ENCODE measurements at regions not wholly inside any gene's neighbourhood (a gene's known extent, or its start where the extent isn't known, plus 50 kb on each side); places are given as distances from the start of the nearest gene placed in this dataset.
A peak's percentile ranks its signal among the peaks of the same experiment; 100 is the strongest.
"Not testable (repeated sequence)": the region's sequence is repeated elsewhere in the genome, so short reads cannot be mapped to it uniquely, and the experiment has no call there.

DNA sequence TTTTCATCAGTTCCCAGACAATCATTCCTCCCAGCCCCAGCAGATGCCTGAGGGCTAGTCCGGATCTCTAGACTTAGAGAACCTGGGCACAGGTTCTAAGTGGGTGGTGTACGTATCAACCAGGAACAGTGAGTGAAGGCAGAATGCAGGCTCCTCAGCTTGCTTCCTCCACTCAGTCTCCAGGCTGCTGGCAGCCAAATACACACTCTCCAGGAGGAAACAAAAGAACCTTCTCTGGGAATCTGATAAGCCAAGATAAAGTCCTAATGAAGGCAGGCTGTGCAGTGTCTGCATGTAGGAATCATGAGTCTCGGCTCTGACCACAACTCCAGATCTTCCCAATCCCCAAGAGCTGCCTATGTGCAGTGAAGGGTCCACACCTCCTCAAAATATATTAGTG lies 245.7 kb downstream of the SP3 start:
- DNase-seq (ENCODE audit: low read depth, low spot score): peak; percentile 38

DNA sequence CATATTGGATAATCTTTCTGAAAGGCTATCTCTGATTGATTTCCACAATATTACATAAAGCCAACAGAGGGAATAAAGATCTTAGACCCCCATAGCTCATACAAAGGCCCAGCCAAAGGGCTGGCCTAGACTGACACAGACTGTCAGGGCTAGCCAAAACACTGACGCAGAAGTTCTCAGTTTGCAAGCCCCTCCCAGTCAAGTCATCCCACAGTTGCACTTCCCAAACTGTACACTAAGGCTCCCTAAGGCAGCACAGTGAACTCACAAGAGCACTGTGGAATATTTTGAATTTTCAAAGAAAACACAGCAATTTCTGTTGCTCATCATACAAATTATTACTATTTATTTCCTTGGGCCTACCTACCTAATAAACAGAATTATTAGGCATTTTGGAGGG lies 244.9 kb downstream of the SP3 start:
- DNase-seq (ENCODE audit: low read depth, low spot score): peak; percentile 8

DNA sequence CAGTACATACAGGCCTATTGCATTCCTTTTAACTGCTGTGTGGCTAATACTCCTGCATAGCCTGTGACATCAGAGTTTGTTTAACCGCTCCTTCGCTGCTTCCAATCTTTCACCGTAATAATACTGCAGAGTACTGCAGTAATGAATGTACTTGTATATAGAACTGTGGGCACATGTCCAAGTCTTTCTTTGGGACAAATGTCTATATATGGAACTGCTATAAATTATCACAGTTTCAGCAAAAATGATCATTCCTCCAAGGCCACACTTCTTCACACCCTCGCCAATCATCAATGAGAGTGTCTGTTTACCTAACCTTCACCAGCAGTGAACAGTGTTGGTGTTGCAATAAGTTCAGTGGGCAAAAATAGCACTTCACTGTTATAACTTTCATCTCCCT lies 230.4 kb downstream of the SP3 start:
- DNase-seq (ENCODE audit: low read depth, low spot score): no peak

DNA sequence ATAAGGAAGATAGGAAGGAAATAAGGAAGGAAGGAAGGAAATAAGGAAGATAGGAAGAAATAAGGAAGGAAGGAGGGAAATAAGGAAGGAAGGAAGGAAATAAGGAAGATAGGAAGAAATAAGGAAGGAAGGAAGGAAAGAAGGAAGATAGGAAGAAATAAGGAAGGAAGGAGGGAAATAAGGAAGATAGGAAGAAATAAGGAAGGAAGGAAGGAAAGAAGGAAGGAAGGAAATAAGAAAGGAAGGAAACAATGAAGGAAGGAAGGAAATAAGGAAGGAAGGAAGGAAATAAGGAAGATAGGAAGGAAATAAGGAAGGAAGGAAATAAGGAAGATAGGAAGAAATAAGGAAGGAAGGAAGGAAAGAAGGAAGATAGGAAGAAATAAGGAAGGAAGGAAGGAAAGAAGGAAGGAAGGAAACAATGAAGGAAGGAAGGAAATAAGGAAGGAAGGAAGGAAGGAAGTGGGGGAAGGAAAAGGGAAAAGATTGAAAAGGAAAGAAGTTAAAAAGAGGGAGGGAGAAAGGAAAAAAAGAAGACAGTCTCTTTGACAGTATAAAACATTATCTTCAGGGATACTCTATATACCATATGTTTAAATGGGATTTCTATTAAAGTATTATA lies 227.1 kb downstream of the SP3 start:
- not testable (repeated sequence) for DNase-seq (ENCODE audit: low read depth, low spot score)

DNA sequence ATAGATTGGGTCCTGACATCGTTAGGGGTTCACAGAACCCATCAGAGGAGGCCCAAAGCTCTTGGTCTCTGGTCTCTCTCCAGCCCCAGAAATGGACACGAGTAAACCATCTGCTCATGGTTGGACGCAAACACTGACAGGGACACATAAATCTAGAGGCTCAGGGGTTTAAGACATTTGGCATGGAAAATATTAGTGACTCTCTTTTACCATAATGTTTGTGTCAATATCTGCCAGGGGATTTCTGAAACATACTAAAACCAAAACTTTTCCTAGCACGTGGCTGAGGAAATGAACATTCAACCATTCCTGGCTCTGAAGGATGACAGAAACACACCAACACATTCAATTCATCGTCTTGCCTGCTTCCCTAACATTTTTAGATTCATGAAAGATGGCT lies 226.2 kb downstream of the SP3 start:
- DNase-seq (ENCODE audit: low read depth, low spot score): no peak

DNA sequence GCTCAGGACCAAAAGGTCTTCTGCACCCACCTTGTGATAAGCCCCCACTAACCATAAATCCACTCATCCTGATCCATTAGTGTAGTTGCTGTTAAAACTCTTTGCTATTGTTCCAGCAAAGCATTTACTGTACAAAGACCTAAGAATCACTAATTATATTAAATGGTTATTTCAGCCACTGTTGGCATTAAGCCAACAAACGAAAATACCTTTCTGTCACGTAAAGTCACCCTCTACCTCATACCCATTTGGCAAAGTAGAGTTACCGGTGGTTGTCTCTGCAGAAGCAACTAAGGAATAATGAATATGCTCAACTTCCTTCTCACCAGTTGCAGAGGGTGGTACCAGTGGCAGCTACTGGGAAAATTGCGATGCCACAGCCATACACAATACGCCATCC lies 224.5 kb downstream of the SP3 start:
- no peak for DNase-seq (ENCODE audit: low read depth, low spot score)

DNA sequence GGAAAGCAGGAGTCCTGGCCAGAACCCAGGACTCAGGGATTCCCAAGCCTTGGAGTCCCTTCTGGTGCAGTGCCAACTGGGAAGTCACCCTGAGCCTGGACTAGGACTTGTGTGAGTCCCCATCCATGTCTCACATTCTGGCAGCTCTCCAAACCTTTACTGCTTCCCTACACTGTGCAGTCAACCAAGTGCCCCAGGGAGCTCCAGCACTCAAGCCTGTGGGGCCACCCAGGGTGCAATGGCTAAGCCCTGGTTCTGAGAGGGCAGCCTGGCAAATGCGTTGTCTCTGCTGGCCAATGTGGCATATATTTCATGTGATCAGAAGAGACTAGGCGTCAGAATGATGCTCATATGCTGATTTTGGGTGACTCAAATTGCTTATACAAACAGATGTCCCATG lies 223.4 kb downstream of the SP3 start:
- no peak for DNase-seq (ENCODE audit: low read depth, low spot score)

DNA sequence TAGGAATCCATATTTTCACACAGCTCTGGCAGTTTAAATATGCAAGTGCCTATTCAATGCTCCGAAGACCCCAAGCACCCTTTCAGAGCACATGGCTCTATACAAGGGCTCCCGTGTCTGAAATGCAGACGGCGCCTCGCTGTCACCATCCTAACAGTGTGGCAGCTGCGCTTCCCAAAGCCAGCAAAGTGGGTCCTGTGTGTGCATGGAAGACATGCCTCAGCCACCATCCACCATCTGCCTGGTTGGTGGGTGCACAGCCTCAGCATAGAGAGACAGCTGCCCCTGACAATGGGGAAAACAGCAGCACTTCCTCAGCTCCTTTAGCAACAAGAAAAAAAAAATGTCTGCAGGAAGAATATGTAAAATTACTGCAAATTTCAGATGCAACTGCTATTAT lies 218.1 kb downstream of the SP3 start:
- DNase-seq (ENCODE audit: low read depth, low spot score): no peak

DNA sequence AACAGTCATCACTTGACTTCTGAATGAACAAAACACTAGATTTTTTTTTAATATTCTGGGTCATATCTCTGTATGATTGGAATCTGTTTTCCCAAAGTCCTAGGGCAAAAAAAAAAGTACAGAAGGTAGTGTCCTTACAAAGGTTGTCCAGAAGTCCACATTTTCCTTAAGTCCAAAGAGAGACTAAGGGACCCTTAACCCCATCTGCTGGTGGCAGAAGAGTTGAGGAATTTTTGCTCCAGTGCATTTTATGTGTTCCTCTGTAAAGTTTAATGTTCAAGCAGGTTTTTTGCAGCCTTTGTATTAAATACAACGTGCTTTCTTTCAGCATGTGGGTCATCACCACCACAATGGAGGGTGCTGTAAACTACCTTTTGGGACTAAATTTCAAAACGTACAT lies 215.9 kb downstream of the SP3 start:
- DNase-seq (ENCODE audit: low read depth, low spot score): no peak

DNA sequence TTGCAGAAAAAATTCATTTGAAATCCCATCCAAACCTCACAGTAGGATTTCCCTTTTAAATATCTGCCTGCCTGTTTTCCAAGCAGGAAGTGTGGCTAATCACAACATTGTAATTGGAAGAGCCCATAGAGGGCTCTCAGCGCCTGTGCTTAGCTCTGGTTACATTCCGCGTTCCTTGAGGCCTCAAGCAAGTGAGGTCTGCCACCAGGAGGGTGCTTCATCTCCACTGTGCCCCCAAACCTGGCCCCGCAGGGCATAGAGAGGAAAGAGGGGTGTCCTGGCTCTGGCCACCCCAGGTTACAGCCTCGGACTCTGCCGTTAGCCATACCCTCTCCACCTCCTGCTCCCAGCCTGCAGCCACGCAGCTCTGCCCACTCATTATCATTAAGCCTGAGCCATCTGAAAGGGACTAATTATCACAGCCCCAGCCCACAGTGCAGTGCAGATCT lies 214.8 kb downstream of the SP3 start:
- peak; percentile 70 for DNase-seq (ENCODE audit: low read depth, low spot score)

DNA sequence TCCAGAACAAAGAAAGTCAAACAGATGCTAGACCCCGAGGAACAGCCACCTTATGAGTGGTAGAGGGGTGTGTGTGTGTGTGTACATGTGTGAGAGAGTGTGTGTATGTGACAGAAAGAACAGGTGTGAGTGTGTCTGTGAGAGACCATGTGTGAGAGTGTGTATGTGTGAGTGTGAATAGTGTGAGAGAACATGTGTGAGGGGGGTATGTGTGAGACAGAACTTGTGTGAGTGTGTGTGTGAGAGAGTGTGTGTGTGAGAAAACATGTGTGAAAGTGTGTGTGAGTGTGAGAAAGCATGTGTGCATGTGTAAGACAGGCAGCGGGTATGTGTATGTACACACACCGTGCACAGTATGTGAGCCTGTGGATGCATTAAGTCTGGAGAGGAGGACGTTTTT lies 214.3 kb downstream of the SP3 start:
- DNase-seq (ENCODE audit: low read depth, low spot score): no peak

DNA sequence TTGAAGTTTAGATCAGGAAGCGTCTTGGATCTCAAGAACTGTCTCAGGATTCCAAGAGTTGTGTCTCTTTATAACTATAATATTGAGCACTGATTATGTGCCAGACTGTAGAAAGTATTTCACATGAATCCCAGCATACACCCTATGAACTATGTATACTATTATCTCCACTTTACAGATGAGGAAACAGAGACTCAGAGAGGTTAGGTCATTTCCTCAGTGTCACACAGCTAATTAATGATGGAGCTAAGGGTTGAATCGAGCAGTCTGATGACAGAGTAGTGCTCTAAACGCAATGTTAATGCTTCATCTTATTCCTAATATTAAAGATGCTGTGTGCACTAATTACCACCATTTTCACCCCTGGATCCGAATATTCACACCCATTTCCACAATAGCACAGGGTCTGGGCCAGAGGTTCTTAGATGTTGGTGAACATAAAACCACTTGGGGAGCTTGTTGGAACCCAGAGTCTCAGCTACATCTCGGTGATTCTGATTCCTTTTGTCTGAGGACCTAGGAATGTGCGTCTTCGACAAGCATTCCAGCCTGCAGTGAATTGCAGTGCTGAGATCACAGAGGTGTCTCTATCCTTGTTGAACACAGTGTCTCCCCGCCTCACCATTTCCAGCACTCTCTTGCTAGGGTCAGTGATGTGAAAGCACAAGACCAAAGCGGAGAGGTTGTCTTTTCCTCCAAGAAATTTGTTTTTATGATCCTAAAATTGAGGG lies 213.8 kb downstream of the SP3 start:
- DNase-seq (ENCODE audit: low read depth, low spot score): peak; percentile 24

DNA sequence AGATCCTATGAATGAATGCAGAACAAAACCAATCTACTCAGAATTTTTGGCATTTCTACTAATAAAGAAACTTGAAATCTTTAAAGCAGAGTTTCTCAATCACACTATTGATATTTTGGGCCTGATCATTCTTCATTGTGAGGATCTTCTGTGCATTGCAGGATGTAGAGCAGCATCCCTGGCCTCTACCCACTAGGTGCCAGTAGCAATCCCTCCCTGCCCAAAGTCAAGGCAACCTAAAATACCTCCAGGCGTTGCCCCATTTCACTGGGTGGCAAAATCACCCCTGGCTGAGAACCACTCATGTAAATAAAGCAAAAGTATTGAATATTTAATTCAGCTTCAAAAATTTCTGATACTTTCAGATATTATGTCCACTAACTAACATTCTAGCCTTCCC lies 213.0 kb downstream of the SP3 start:
- no peak for DNase-seq (ENCODE audit: low read depth, low spot score)

DNA sequence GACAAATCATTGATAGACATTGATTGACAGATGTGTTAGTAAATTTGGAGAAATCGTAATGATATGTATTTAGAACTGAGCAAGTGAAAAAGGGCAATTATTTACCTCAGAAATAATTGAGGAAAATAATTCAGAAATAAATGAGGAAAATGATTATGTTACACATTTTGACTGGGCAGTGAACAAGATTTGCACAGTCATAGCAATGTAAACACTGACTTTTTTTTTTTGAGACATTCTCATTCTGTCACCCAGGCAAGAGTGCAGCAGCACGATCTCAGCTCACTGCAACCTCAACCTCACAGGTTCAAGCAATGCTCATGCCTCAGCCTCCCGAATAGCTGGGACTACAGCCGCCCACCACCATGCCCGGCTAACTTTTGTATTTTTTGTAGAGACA lies 211.7 kb downstream of the SP3 start:
- DNase-seq (ENCODE audit: low read depth, low spot score): no peak

DNA sequence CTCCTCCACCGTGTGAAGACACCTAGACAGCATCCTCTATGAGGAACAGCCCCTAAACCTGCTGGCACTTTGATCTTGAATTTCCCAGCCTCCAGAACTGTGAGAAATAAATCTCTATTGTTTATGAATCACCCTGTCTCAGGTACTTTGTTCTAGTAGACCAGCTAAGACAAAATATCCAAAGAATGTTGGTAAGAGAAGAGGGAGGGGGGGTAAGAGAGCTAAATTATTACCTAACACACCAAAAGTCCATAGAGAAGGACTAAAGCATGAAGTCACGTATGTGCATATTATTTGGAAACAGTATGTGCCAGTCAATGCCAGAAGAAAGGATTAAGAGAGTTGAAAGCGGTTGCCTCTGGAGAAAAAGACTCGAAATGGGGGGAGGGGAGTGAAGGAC lies 211.0 kb downstream of the SP3 start:
- no peak for DNase-seq (ENCODE audit: low read depth, low spot score)

DNA sequence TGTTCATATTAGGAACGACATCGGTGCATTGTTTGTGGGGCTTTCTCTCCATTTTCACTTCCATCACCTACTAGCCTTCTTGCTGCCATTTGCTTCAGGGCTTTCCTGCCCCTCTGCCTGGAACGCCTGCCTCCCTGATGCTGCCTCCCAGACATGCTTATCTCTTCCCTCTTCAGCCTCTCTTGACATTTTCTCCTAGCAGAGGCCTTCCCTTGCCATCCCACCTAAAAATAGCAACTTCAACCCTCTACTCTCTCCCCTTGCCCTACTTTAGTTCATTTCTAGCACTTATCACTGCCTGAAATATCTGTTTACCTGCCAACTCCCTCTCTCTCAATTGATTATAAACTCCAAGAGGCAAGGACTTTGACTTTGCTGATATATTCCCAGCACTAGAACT lies 210.3 kb downstream of the SP3 start:
- DNase-seq (ENCODE audit: low read depth, low spot score): no peak

DNA sequence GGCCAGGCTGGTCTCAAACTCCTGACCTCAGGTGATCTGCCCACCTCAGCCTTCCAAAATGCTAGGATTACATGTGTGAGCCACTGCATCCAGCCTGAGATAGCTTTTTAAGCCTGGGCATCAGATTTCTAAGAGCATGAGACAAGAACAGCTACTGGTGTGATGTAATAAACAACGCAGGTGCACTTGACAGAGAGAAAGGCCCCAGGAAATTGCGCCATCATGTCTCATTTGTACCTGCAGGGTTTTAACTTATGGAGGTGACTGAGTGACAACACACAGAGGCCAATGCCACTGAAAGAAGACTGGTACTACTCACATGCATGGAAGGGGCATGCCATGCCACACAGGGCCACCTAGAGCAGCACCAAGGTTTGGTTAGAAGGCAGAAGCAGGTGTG lies 209.4 kb downstream of the SP3 start:
- no peak for DNase-seq (ENCODE audit: low read depth, low spot score)

DNA sequence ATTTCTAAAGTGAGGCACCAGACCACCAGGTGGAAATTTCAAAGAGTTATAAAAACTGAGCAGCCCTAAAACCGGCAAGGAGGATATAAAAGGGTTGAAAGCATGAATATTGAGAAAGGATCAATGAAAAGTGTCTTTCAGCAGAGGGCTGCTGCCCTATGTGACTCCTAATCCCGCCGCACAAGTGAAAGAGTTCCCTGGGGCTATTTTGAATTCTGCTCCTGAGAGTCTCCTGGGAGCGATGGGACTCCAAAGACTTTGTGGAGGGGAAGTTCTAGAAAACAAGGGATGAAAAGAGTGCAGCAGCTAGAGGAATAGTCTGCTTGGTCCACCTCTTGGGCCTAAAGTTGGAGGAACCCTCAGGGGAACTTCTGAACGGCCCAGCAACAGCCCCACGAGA lies 205.2 kb downstream of the SP3 start:
- peak; percentile 75 for DNase-seq (ENCODE audit: low read depth, low spot score)

DNA sequence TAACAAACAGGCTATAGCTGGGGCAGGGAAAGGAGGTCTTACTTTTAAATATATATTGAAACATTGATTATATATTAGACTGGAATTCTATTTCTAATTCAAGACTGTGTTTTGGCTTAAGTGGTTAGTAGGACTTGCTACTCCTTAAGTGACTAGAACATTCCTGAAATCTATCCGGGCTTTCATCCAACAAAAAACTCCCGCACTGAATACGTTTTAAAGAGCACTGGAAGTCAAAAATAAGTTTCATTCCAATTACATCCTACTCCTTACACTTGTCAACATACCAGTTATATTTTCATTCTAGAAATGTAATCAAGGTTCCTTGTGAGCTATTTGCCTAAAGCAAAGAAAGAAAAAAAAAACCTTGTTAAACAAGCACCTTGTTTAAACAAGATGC lies 204.6 kb downstream of the SP3 start:
- no peak for DNase-seq (ENCODE audit: low read depth, low spot score)

DNA sequence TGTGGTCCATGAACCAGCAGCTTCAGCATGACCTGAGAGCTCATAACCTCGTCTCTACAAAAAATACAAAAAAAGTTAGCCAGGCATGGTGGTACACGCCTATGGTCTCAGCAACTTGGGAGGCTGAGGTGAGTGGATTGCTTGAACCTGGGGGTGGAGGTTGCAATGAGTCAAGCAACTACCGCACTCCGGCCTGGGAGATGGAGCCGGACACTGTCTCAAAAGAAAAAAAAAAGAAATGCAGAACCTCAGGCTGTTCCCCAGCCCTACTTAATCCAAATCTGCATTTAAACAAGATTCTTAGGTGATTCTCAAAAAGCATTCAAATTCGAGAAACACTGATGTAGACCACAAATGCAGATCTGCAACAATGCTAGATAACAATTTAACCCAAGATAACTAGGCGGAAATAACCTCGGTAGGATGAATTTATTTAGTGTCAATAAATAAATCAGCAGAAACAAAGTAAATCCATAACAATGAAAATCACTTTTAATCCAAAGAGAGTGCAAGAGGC lies 203.5 kb downstream of the SP3 start:
- no peak for DNase-seq (ENCODE audit: low read depth, low spot score)

DNA sequence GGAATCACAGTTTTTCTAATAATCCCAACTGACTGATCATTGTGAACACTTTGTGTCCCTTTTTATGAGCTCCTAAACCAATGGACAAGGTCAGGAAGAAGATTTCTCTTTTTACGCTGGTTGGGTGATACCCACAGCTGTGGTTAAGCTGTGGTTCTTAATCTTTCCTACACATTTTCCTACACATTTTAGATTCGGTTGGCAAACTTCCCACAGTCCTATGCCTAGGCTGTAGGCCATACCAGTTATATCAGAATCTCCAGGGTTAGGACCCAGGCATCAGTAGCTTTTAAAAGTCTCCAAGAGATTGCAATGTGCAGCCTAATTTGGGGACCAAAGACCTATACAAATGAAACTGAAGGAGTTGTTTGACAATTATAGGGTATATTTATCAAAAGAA lies 203.0 kb downstream of the SP3 start:
- no peak for DNase-seq (ENCODE audit: low read depth, low spot score)

DNA sequence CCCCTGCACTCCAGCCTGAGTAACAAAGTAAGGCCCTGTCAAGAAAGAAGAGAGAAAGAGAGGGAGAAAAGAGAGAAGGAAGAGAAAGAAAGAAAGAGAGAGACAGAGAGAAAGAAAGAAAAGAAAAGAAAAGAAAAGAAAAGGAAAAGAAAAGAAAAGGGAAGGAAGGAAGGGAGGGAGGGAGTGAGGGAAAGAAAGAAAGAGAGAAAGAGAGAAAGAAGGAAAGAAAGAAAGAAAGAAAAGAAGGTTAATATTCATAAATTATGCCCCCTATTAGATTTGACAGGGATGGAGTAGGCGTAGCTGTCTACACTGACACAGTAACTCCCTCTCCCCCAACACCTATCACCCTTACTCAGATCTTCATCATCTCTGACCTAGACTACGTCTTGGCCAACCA lies 202.3 kb downstream of the SP3 start:
- no peak for DNase-seq (ENCODE audit: low read depth, low spot score)

DNA sequence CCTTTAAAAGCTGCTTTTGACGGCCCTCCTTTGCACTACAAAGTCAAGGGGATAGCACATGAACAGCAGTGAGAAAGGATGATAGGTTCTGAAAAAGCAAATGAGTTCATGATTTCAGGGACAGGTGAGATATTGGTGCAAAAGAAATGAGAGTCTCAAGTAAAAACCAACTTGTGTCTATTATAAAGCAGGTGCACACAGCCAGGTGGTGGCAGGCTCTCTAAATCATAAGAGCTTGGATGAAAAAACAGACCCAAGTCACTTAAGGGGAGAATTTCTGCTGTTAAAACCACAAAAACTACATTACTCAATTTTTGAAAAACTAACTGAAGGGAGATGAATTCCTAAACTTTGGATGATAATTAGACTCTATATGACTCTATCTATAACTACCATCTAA lies 201.5 kb downstream of the SP3 start:
- DNase-seq (ENCODE audit: low read depth, low spot score): no peak

DNA sequence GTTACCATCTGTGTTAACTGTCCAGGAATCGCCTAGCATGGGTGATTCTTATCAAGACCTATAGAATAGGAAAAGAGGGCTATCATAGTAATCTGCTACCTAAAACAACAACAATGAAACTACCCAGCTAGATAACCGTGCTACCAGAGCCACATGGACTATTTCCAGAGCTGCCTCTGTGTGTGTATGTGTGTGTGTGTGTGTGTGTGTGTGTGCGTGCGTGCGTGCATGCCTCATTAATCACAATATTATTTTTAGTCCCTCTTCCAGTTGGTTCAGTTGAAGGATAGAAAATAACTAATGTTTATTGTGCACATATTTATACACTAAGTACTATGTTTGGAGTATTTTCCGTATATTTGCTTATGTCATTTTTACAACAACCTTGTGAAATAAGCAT lies 201.1 kb downstream of the SP3 start:
- DNase-seq (ENCODE audit: low read depth, low spot score): no peak
